Tibial artery (tissue), 4 donors: ENCODE measurements at regions not wholly inside any gene's neighbourhood (a gene's known extent, or its start where the extent isn't known, plus 50 kb on each side); places are given as distances from the start of the nearest gene placed in this dataset.

Source experiments
- DNase-seq, 2 donors: peaks; one replicate each; pipeline ENCODE4 v3.0.0-alpha.2; 2019
- H3K27ac ChIP-seq, 2 donors: fragments of 200-600 bp; sonication (generic) in 1 of 2; 1 replicate in 1 of 2; 2 replicates in 1 of 2; pipeline ENCODE4 v1.5.1; 2018 to 2019; ENCODE audit warnings: mild to moderate bottlenecking in 1 of 2
- H3K27me3 ChIP-seq, 2 donors: fragments of 200-600 bp; sonication (generic) in 1 of 2; one replicate each; pipeline versions ENCODE4 v1.5.1 to v1.6.0; 2016 to 2019
- H3K36me3 ChIP-seq, 3 donors: fragments of 200-600 bp; sonication (generic) in 2 of 3; one replicate each; pipeline ENCODE4 v1.5.1; 2016 to 2019; ENCODE audit warnings: mild to moderate bottlenecking in 2 of 3
- H3K4me1 ChIP-seq, 4 donors: fragments of 200-600 bp; sonication (generic) in 2 of 4; 1 replicate in 3 of 4; 2 replicates in 1 of 4; pipeline ENCODE4 v1.5.1; 2016 to 2019
- H3K4me3 ChIP-seq, 2 donors: fragments of 200-600 bp; sonication (generic) in 1 of 2; 1 replicate in 1 of 2; 2 replicates in 1 of 2; pipeline ENCODE4 v1.5.1; 2018 to 2019; ENCODE audit warnings: mild to moderate bottlenecking in 2 of 2
- H3K9me3 ChIP-seq, 3 donors: fragments of 200-600 bp; sonication (generic) in 1 of 3; one replicate each; pipeline ENCODE4 v1.5.1; 2016 to 2019
- CTCF ChIP-seq, 2 experiments: fragments of 200-600 bp in 1 of 2; fragments of 450-650 bp in 1 of 2; IDR thresholded peaks; one replicate each; pipeline ENCODE4 v1.5.1; 2017 to 2019; ENCODE audit warnings: antibody characterized with exemption in 2 of 2, mild to moderate bottlenecking in 1 of 2, moderate library complexity in 1 of 2
- intact Hi-C: fragments of 100-400 bp; cut with DNase I; formaldehyde crosslinking; loops from one replicate; pipeline ENCODE4 v1.15.0; 2023; ENCODE audit warnings: low total_unique reads

DNA sequence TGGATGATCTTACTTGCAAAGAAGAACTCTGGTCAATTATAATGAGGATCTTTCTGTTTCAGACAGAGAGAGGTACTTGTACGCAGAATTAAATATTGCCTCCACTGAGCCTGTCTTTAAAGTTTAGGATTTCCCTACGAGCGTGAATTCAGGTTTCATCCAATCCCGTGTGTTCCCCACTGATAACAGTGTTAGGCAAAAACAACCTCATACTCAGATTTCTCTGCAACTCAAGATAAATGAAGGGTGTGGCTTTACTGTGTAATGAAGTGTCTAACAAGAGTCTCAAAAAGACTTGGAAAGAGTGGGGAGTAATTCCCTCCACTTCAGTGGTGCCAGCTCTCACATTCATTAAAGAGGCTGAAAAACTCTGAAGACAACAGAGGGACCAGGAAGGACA lies 53.2 kb upstream of the ACO1 start:
- no peak for DNase-seq
- H3K4me3 ChIP-seq = no peak overlapping the region
- H3K9me3 ChIP-seq = no peaks in the 10 kb centered on the region
- no peak for TF ChIP-seq CTCF (IDR thresholded peaks at IDR 0.05)
- H3K36me3 ChIP-seq = no peaks in the 10 kb centered on the region
- no peak overlapping the region for H3K27ac ChIP-seq
- H3K4me1 ChIP-seq = no peaks in the 10 kb centered on the region
- intact Hi-C loops = no loop called here
- no peaks in the 10 kb centered on the region for H3K27me3 ChIP-seq

- intact Hi-C loops = no loop called here
- TF ChIP-seq CTCF (IDR thresholded peaks at IDR 0.05) = no peak
- no peak overlapping the region for H3K27ac ChIP-seq
- no peaks in the 10 kb centered on the region for H3K36me3 ChIP-seq
- H3K27me3 ChIP-seq = no peaks in the 10 kb centered on the region
- H3K4me1 ChIP-seq = no peaks in the 10 kb centered on the region
- no peak for DNase-seq
- H3K4me3 ChIP-seq = no peak overlapping the region
- H3K9me3 ChIP-seq = no peaks in the 10 kb centered on the region
Observed at GRCh38 chr9:32334112-32334511, 50.3 kb upstream of the ACO1 start.
